Activated naive CD8-positive, alpha-beta T cell treated with anti-CD3 and anti-CD28 coated beads, Interleukin-2, amount 50 U/mL, for 24 hours (primary cell): ENCODE measurements at regions not wholly inside any gene's neighbourhood (a gene's known extent, or its start where the extent isn't known, plus 50 kb on each side); places are given as distances from the start of the nearest gene placed in this dataset.
A peak's percentile ranks its signal among the peaks of the same experiment; 100 is the strongest.

Experiments used
- ATAC-seq: fragments of 150-1000 bp; cut with Tn5 transposase; one replicate; pipeline ENCODE4 v1.10.0; 2021
- DNase-seq: peaks from one replicate; pipeline ENCODE4 v3.0.0; 2021
- H3K27ac Mint-ChIP-seq: one replicate; pipeline ENCODE4 v1.8.0; 2021; ENCODE audit warnings: mild to moderate bottlenecking, mixed read lengths
- H3K27me3 Mint-ChIP-seq: one replicate; pipeline ENCODE4 v1.8.0; 2021; ENCODE audit warnings: mixed read lengths
- H3K36me3 Mint-ChIP-seq: one replicate; pipeline ENCODE4 v1.8.0; 2021; ENCODE audit warnings: low read depth, mixed read lengths
- H3K4me1 Mint-ChIP-seq: one replicate; pipeline ENCODE4 v1.8.0; 2021; ENCODE audit warnings: mixed read lengths
- H3K4me3 Mint-ChIP-seq: one replicate; pipeline ENCODE4 v1.8.0; 2021; ENCODE audit warnings: mild to moderate bottlenecking, moderate library complexity, mixed read lengths
- H3K9me3 Mint-ChIP-seq: one replicate; pipeline ENCODE4 v1.8.0; 2021; ENCODE audit warnings: mixed read lengths

DNA sequence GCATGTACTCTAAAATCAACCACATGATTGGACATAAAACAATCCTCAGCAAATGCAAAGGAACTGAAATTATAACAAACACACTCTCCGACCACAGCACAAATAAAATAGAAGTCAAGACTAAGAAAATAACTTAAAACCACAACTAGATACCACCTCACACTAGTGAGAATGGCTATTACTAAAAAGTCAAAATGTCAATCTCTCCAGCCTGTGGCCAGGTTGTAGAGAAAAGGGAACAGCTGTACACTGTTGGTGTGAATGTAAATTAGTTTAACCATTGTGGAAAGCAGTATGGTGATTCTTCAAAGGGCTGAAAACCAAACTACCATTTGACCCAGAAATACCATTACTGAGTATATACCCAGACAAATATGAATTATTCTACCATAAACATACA is 1025.7 kb upstream of the TENM4 start:
- DNase-seq (no peak), ATAC-seq (no peak)
- no peak overlapping the region for H3K27ac Mint-ChIP-seq
- H3K36me3 Mint-ChIP-seq = no peaks in the 10 kb centered on the region
- no peaks in the 10 kb centered on the region for H3K4me1 Mint-ChIP-seq
- H3K9me3 Mint-ChIP-seq = peaks cover 22% of the 10 kb centered on the region
- H3K4me3 Mint-ChIP-seq = no peak overlapping the region
- H3K27me3 Mint-ChIP-seq = no peaks in the 10 kb centered on the region

DNA sequence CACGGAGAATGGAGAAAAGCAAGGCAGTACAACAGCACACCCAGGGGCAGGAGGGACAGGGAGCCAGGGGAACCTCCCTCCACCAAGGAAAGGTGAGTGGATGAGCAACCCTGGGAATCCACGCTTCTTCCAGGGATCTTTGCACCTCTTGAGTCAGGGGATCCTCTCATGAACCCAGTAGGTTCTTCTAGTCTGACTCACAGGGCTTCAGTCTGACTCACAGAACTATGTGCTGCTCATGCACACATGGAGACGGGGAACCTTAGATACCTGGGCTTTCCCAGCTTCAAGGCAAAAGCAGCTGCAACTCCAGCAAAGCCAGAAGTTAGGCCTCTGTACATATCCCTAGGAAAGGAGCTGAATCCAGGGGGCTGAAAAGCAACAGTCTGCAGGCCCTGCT is 1021.4 kb upstream of the TENM4 start:
- no peaks in the 10 kb centered on the region for H3K4me1 Mint-ChIP-seq
- H3K27me3 Mint-ChIP-seq = no peaks in the 10 kb centered on the region
- DNase-seq (no peak), ATAC-seq (peak; percentile 15)
- H3K36me3 Mint-ChIP-seq = no peaks in the 10 kb centered on the region
- no peak overlapping the region for H3K27ac Mint-ChIP-seq
- peaks cover 33% of the 10 kb centered on the region for H3K9me3 Mint-ChIP-seq
- H3K4me3 Mint-ChIP-seq = no peak overlapping the region

DNA sequence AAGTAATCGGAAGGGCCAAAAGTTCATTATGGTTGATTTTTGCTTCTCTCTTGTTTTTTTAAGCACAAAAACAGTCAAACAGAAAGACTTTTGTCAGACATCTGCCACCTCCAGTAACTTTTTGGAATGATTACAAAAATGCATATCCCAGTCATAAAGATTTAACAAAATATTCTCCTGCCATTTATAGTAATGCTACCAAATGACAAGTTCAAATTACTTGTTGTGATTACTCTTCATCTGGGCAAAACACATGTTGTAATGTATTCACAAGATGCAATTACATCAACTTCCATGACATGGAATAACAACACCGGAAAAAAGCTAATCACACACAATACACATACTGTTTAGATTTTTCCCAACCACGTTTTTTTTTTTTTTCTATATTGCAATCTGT is 1017.5 kb upstream of the TENM4 start:
- Mint-ChIP-seq H3K9me3 (peaks cover 20% of the 10 kb centered on the region), H3K27me3 (no peaks in the 10 kb centered on the region), H3K4me3 (no peak overlapping the region), H3K27ac (no peak overlapping the region), H3K4me1 (no peaks in the 10 kb centered on the region), H3K36me3 (no peaks in the 10 kb centered on the region)
- DNase-seq (no peak), ATAC-seq (no peak)

DNA sequence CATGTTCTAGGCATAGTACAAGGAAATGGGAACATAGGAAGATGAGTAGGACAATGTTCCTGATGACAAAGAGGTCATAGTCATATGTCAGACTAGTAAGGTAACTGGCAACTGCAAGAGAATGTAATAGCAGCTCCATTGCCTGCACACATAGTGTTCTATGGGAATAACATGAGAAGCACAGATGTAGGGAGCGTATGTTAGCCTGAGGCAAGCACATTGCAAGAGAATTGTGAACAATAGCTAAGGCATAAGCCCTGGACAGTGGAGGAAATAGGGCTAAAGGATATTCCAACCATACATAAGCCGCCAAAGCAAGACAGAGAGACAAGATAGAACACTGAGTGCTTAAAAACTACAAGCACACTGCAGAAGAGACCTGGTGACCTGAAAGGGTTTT is 1017.0 kb upstream of the TENM4 start:
- H3K27ac Mint-ChIP-seq = no peak overlapping the region
- no peaks in the 10 kb centered on the region for H3K36me3 Mint-ChIP-seq
- DNase-seq = no peak
- no peak for ATAC-seq
- no peak overlapping the region for H3K4me3 Mint-ChIP-seq
- peaks cover 20% of the 10 kb centered on the region for H3K9me3 Mint-ChIP-seq
- H3K27me3 Mint-ChIP-seq = no peaks in the 10 kb centered on the region
- no peaks in the 10 kb centered on the region for H3K4me1 Mint-ChIP-seq

DNA sequence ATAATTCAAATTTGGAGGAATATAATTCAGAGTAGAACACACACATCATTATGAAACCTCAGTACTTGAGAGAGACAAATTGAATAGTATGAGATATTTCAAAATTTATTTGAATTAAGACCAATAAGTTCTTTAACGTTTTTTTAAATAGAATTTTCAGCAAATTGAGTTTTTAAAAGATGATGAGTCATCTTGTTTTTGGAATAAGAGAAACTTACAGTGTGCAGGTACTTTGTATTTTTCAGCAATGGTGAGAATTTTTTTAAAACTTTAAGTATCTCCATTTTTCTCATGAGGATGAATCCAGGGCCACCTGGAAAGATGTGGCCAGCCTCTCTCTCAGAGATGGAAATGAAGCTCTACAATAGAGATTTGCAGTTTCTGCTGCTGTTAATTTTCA is 1015.0 kb upstream of the TENM4 start:
- Mint-ChIP-seq H3K9me3 (peaks cover 20% of the 10 kb centered on the region), H3K36me3 (no peaks in the 10 kb centered on the region), H3K4me3 (no peak overlapping the region), H3K27me3 (no peaks in the 10 kb centered on the region), H3K4me1 (no peaks in the 10 kb centered on the region), H3K27ac (no peak overlapping the region)
- ATAC-seq = no peak
- DNase-seq = no peak

DNA sequence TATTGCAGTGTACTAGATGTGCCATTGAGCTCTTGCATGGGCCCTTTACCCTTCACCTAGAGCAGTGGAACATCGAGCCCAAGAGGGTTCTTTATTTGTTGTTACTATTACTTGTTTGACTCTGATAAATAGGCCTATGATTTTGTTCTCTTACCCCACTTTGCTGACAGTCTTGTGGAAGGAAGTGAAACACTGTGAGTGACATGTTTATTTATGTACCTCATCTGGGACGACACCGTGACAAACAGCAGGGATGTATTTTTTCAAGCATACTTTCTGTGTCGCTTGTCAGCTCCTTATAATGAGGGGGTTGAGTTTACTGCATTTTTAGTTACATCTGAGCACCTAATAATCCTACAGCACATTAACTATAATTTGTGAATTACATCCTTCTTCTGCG is 1010.3 kb upstream of the TENM4 start:
- no peak for ATAC-seq
- Mint-ChIP-seq H3K27ac (no peak overlapping the region), H3K4me1 (no peaks in the 10 kb centered on the region)

DNA sequence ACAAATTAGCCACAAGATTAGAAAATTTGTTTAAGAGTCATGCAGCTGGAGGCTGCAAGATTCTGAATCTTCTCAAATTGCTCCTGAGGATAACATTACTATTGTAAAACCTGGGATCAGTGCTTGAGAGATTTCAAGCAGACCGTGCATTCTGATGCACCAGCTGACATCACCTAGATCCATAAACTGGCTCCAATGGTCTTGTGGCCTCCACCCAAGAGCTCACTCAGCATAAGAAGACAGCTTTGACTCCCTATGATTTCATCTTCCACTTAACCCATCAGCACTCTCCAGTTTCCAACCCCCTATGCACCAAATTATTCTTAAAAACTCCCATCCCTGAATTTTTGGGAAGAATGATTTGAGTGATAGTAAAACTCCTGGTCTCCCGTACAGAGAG is 1007.9 kb upstream of the TENM4 start:
- Mint-ChIP-seq H3K36me3 (no peaks in the 10 kb centered on the region), H3K4me3 (no peak overlapping the region), H3K27ac (no peak overlapping the region), H3K27me3 (no peaks in the 10 kb centered on the region), H3K9me3 (peaks cover 13% of the 10 kb centered on the region), H3K4me1 (no peaks in the 10 kb centered on the region)
- ATAC-seq (no peak), DNase-seq (no peak)

More for the DNA sequence above, 1010.3 kb upstream of the TENM4 start:
- no peak for DNase-seq
- Mint-ChIP-seq H3K4me3 (no peak overlapping the region), H3K36me3 (no peaks in the 10 kb centered on the region), H3K9me3 (peaks cover 17% of the 10 kb centered on the region), H3K27me3 (no peaks in the 10 kb centered on the region)

DNA sequence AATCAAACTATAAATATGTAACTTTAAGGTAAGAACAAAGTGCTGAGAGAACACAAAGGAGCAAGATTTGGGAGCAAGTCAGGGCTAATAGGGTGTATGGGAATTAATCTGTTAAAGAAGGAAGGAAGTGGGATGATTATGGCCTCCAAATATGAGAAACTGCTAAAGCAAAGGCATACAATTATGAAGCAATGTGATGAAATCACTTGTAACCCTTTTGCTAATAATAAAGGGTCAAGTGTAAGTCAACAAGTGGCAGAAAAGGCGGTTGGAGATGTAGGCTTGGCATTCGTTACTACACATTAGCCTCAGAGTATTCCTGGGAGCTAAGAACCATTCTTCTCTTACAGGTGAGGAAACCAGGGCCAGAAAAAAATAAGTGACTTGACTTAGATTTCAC is 1002.3 kb upstream of the TENM4 start:
- H3K27ac Mint-ChIP-seq = no peak overlapping the region
- no peaks in the 10 kb centered on the region for H3K27me3 Mint-ChIP-seq
- H3K4me3 Mint-ChIP-seq = no peak overlapping the region

DNA sequence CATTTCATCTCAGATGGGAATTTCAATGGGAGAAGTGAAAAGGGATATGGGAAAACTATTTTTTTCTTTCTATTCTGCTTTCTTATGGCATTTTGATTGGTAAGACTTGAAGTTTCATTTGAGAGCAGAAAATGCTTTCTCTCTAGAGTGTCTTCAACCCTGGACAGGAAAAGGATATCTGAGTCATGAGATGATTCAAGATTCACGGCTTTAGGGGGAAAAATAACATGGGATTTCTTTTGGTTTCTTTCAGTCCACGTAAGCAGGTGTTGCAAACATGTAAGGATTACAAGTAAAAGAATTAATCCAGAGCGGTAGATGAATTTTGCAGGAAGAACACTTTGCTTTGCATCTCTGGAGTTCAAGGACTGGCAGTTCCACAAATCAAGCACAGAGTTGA is 1001.0 kb upstream of the TENM4 start:
- Mint-ChIP-seq H3K27me3 (no peaks in the 10 kb centered on the region), H3K9me3 (peaks cover 17% of the 10 kb centered on the region), H3K36me3 (no peaks in the 10 kb centered on the region), H3K27ac (no peak overlapping the region), H3K4me3 (no peak overlapping the region), H3K4me1 (no peaks in the 10 kb centered on the region)
- no peak for DNase-seq
- no peak for ATAC-seq

More for the DNA sequence above, 1002.3 kb upstream of the TENM4 start:
- Mint-ChIP-seq H3K36me3 (no peaks in the 10 kb centered on the region), H3K4me1 (no peaks in the 10 kb centered on the region), H3K9me3 (peaks cover 16% of the 10 kb centered on the region)
- DNase-seq (no peak), ATAC-seq (no peak)

DNA sequence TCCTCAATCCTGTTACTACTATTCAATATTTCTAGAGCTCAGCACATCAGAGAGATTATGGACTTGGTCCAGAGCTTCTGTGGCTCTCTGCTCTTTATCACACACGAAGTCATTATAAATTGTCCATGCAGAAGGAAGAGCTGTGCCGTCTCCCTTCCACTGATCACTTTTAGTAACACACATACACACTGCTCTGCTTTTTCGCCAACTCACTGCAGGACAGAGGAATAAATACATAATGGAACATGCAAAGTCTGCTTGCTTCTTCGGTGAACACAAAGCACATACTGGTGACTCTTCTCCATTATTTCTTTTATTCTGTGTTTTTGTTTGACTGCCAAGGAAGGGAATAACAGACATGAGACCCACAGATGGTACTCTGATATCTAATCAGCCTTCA is 1000.0 kb upstream of the TENM4 start:
- no peak overlapping the region for H3K27ac Mint-ChIP-seq
- DNase-seq (no peak), ATAC-seq (no peak)
- no peaks in the 10 kb centered on the region for H3K27me3 Mint-ChIP-seq
- peaks cover 7% of the 10 kb centered on the region for H3K9me3 Mint-ChIP-seq
- H3K4me1 Mint-ChIP-seq = no peaks in the 10 kb centered on the region
- no peak overlapping the region for H3K4me3 Mint-ChIP-seq
- H3K36me3 Mint-ChIP-seq = no peaks in the 10 kb centered on the region

DNA sequence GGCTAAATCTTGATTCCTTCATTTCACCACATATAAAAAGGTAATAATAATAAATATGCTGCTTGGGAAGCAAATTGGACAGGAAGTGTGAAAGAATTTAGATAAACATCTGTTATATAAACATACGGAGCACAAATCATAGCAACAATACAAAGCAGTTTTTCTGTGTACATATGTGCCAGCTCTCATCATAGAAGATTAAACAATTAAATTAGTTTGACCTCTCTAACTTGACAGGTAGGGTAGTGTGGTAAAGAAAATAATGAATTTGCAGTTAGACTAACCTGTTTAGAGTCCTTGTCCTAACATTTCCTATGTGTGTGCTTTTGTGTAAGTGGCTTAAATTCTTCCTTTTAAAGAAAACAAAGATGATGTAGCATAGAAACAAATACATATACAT is 995.7 kb upstream of the TENM4 start:
- ATAC-seq = no peak
- DNase-seq = no peak
- no peaks in the 10 kb centered on the region for H3K36me3 Mint-ChIP-seq
- H3K4me1 Mint-ChIP-seq = no peaks in the 10 kb centered on the region
- H3K4me3 Mint-ChIP-seq = no peak overlapping the region
- H3K27ac Mint-ChIP-seq = no peak overlapping the region
- H3K9me3 Mint-ChIP-seq = peaks cover 23% of the 10 kb centered on the region
- no peaks in the 10 kb centered on the region for H3K27me3 Mint-ChIP-seq

DNA sequence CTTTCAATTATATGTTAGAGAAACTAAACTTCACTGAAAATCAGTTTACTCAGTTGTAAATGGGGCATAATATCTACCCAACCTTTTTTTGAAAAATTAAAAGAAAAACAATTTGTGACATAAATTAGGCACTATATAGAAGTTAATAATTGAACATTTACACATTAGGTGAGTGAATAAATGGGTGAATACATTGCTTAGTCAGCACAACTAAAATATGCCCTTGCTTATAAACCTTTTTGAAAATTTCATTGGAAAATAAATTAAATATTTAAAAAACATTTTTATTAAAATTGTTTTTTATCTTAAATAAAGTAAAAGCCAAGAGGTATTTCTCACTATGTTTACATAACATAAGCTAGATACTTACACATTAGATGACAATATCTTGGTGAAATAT is 994.5 kb upstream of the TENM4 start:
- H3K9me3 Mint-ChIP-seq = peaks cover 24% of the 10 kb centered on the region
- DNase-seq (no peak), ATAC-seq (no peak)
- no peaks in the 10 kb centered on the region for H3K4me1 Mint-ChIP-seq
- H3K27ac Mint-ChIP-seq = no peak overlapping the region
- no peak overlapping the region for H3K4me3 Mint-ChIP-seq
- no peaks in the 10 kb centered on the region for H3K27me3 Mint-ChIP-seq
- H3K36me3 Mint-ChIP-seq = no peaks in the 10 kb centered on the region

DNA sequence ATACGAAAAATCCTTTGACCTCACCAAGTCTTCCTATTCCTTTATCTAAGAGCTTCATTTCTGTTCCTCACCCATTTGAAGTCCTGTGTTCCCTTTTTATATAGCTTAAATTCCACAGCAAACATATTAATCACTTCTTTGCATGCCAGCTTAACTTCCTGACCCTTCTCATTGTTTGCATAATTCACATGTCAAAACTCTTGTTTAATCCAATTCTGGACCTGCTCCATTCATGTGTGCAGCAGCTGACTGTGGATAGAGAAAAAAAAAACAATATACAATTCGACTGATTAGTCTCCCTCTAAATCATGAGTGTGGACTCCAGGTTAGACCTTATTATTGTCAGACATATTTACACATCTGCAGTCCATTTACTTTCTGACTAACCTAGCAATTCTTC is 991.2 kb upstream of the TENM4 start:
- Mint-ChIP-seq H3K27me3 (no peaks in the 10 kb centered on the region), H3K9me3 (peaks cover 18% of the 10 kb centered on the region), H3K4me1 (no peaks in the 10 kb centered on the region), H3K4me3 (no peak overlapping the region), H3K27ac (no peak overlapping the region), H3K36me3 (no peaks in the 10 kb centered on the region)
- ATAC-seq (no peak), DNase-seq (no peak)

DNA sequence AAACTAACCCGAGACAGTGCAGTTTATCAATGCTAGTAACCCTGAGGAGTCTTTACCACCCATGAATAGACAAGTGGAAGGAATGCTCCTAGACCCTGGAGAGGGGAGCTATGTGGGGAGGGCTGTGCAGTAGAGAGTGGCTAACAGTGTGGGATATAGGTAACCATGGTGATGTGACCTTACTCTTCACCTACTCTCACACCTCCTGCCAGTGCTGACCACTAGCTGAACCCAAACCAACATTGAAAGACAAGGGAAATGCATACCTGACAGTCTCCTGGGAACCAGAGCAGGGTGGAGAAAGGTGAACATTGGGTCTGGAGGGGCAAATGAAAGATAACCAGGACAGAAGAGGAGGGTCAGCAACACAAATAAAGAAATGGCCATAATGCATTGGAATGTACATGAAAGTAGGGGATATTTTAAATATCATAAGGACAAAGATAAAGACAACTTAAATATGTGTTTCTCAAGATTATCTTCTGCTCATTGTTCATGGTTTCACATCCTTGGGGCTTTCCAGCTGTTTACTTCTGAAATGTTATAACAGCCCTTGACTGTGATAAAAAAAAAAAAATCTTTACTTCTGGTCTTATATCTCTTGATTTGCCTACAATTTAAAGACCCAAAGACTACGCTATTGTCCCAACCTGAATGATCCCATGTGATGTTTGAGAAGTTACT is 983.3 kb upstream of the TENM4 start:
- Mint-ChIP-seq H3K4me1 (no peaks in the 10 kb centered on the region), H3K27me3 (no peaks in the 10 kb centered on the region), H3K9me3 (no peaks in the 10 kb centered on the region)

DNA sequence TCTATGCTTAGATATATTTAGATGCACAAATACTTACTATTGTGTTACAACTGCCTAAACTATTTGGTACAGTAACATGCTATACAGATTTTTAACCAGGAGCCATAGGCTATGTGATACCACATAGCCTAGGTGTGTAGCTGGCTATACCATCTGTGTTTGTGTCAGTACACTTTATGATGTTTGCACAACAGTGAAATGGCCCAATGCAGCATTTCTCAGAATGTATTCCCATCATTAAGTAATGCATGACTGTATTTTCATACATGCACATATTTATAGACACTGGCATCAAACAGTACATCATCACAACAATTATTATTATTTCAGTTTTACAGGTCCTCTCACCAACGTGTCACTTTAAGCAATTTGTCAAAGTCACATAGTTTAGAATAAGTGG is 979.5 kb upstream of the TENM4 start:
- no peak overlapping the region for H3K4me3 Mint-ChIP-seq
- H3K36me3 Mint-ChIP-seq = no peaks in the 10 kb centered on the region
- H3K27me3 Mint-ChIP-seq = no peaks in the 10 kb centered on the region
- DNase-seq (no peak), ATAC-seq (no peak)
- H3K27ac Mint-ChIP-seq = no peak overlapping the region
- peaks cover 9% of the 10 kb centered on the region for H3K9me3 Mint-ChIP-seq
- no peaks in the 10 kb centered on the region for H3K4me1 Mint-ChIP-seq

More for the DNA sequence above, 983.3 kb upstream of the TENM4 start:
- H3K36me3 Mint-ChIP-seq = no peaks in the 10 kb centered on the region
- H3K4me3 Mint-ChIP-seq = no peak overlapping the region
- ATAC-seq = no peak
- no peak overlapping the region for H3K27ac Mint-ChIP-seq
- DNase-seq = no peak

DNA sequence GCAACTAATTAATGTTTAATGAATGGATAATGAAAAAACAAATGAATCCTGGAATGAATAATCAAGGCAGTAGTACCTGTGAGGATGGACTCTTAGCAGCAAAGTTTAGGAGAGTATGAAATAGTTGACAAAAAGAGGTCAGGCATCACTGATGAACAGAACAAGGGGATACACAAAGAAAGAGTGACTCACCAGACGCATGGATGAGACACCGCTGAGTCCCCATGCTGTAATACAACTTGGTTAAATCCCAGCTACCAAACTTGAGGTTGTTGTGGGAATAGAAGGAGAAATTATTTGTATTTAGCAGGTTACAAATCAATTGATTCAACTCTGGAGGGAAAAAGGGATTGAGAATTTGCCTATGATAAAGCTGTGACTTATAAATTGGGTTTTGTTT is 976.9 kb upstream of the TENM4 start:
- no peak for ATAC-seq
- no peaks in the 10 kb centered on the region for H3K27me3 Mint-ChIP-seq
- no peak overlapping the region for H3K4me3 Mint-ChIP-seq
- H3K27ac Mint-ChIP-seq = no peak overlapping the region
- H3K36me3 Mint-ChIP-seq = no peaks in the 10 kb centered on the region
- no peak for DNase-seq
- H3K4me1 Mint-ChIP-seq = no peaks in the 10 kb centered on the region
- peaks cover 12% of the 10 kb centered on the region for H3K9me3 Mint-ChIP-seq
